HG02588 (cell line): ENCODE measurements at regions not wholly inside any gene's neighbourhood (a gene's known extent, or its start where the extent isn't known, plus 50 kb on each side); places are given as distances from the start of the nearest gene placed in this dataset.

Experiments used
- ATAC-seq: cut with Tn5 transposase; IDR thresholded peaks from one replicate; pipeline ENCODE4 v1.9.1; 2021; ENCODE audit warnings: mild to moderate bottlenecking, moderate library complexity; ENCODE audit not compliant: unreplicated experiment

- no peak for ATAC-seq
These were observed 225.1 kb downstream of the CMPK2 start for GRCh38 chr2:6640621-6641015.

- no peak for ATAC-seq
These were observed 223.8 kb downstream of the CMPK2 start for GRCh38 chr2:6641956-6642355.

- ATAC-seq, result no peak
These were observed 221.4 kb downstream of the CMPK2 start for GRCh38 chr2:6644261-6644660.

GRCh38 chr2:6645004-6645403, 220.7 kb downstream of the CMPK2 start:
- ATAC-seq, result no peak

GRCh38 chr2:6645672-6646071, 220.0 kb downstream of the CMPK2 start:
- no peak for ATAC-seq

- ATAC-seq, result no peak
These were observed 218.7 kb downstream of the CMPK2 start for GRCh38 chr2:6647046-6647445.

GRCh38 chr2:6648596-6649247, 217.0 kb downstream of the CMPK2 start:
- no peak for ATAC-seq

GRCh38 chr2:6650311-6650710, 215.4 kb downstream of the CMPK2 start:
- no peak for ATAC-seq

GRCh38 chr2:6652251-6652650, 213.5 kb downstream of the CMPK2 start:
- ATAC-seq, result no peak

GRCh38 chr2:6653281-6653750, 212.4 kb downstream of the CMPK2 start:
- ATAC-seq, result no peak

GRCh38 chr2:6654279-6654678, 211.4 kb downstream of the CMPK2 start:
- ATAC-seq, result no peak

GRCh38 chr2:6656633-6657032, 209.1 kb downstream of the CMPK2 start:
- ATAC-seq, result no peak

GRCh38 chr2:6657136-6657535, 208.6 kb downstream of the CMPK2 start:
- no peak for ATAC-seq

GRCh38 chr2:6657855-6658254, 207.9 kb downstream of the CMPK2 start:
- peak; percentile 99 for ATAC-seq

- no peak for ATAC-seq
These were observed 201.2 kb downstream of the CMPK2 start for GRCh38 chr2:6664332-6665061.

GRCh38 chr2:6665093-6666045, 200.3 kb downstream of the CMPK2 start:
- no peak for ATAC-seq

GRCh38 chr2:6667326-6667725, 198.4 kb downstream of the CMPK2 start:
- ATAC-seq, result no peak

- ATAC-seq, result no peak
These were observed 193.8 kb downstream of the CMPK2 start for GRCh38 chr2:6671913-6672312.

- no peak for ATAC-seq
These were observed 191.3 kb downstream of the CMPK2 start for GRCh38 chr2:6674381-6674780.

- ATAC-seq, result no peak
These were observed 189.9 kb downstream of the CMPK2 start for GRCh38 chr2:6675791-6676190.

- ATAC-seq, result no peak
These were observed 189.5 kb downstream of the CMPK2 start for GRCh38 chr2:6676241-6676640.
